ENCODE measurements at regions not wholly inside any gene's neighbourhood (a gene's known extent, or its start where the extent isn't known, plus 50 kb on each side); places are given as distances from the start of the nearest gene placed in this dataset.

- H3K27ac ChIP-seq (ENCODE audit: low read length), result no peak overlapping the region
- DNase-seq (no peak), ATAC-seq (ENCODE audit: insufficient read depth, low read depth) (no peak)
- no peak overlapping the region for H2AFZ ChIP-seq (ENCODE audit: low read depth, low read length)
- no peak for TF ChIP-seq EZH2 (IDR thresholded peaks at IDR 0.05; ENCODE audit: borderline replicate concordance, low read depth, low read length, severe bottlenecking)
- TF ChIP-seq CTCF (IDR thresholded peaks at IDR 0.05; ENCODE audit: borderline replicate concordance, extremely low read depth, low read length, poor library complexity, severe bottlenecking), result no peak
- no peak overlapping the region for H3K9ac ChIP-seq (ENCODE audit: low read depth, low read length)
- H4K20me1 ChIP-seq (ENCODE audit: insufficient read depth, low read length), result no peaks in the 10 kb centered on the region
- no peaks in the 10 kb centered on the region for H3K36me3 ChIP-seq (ENCODE audit: insufficient read depth, low read length)
- H3K4me3 ChIP-seq (ENCODE audit: low read depth in 1 of 2, low read length in 2 of 2), result no peak overlapping the region
- H3K4me1 ChIP-seq (ENCODE audit: insufficient read depth, low read length), result no peaks in the 10 kb centered on the region
- H3K4me2 ChIP-seq (ENCODE audit: insufficient read depth, low read length), result no peak overlapping the region
- no peaks in the 10 kb centered on the region for H3K79me2 ChIP-seq (ENCODE audit: insufficient read depth, low read length)
- H3K9me3 ChIP-seq (ENCODE audit: insufficient read depth, low read length, severe bottlenecking), result no peaks in the 10 kb centered on the region
- no peaks in the 10 kb centered on the region for H3K27me3 ChIP-seq (ENCODE audit: insufficient read depth, low read length, poor library complexity)
Observed at GRCh38 chrX:107561468-107562215, 66.7 kb upstream of the PRPS1 start.

- DNase-seq (no peak), ATAC-seq (ENCODE audit: insufficient read depth, low read depth) (no peak)
- Histone ChIP-seq H2AFZ (ENCODE audit: low read depth, low read length) (no peak overlapping the region), H3K4me3 (ENCODE audit: low read depth in 1 of 2, low read length in 2 of 2) (no peak overlapping the region), H3K27ac (ENCODE audit: low read length) (no peak overlapping the region), H4K20me1 (ENCODE audit: insufficient read depth, low read length) (no peaks in the 10 kb centered on the region), H3K79me2 (ENCODE audit: insufficient read depth, low read length) (no peaks in the 10 kb centered on the region), H3K4me1 (ENCODE audit: insufficient read depth, low read length) (no peaks in the 10 kb centered on the region), H3K27me3 (ENCODE audit: insufficient read depth, low read length, poor library complexity) (no peaks in the 10 kb centered on the region), H3K4me2 (ENCODE audit: insufficient read depth, low read length) (no peak overlapping the region), H3K9ac (ENCODE audit: low read depth, low read length) (no peak overlapping the region), H3K9me3 (ENCODE audit: insufficient read depth, low read length, severe bottlenecking) (no peaks in the 10 kb centered on the region), H3K36me3 (ENCODE audit: insufficient read depth, low read length) (no peaks in the 10 kb centered on the region)
- TF ChIP-seq EZH2 (IDR thresholded peaks at IDR 0.05; ENCODE audit: borderline replicate concordance, low read depth, low read length, severe bottlenecking), result no peak
- TF ChIP-seq CTCF (IDR thresholded peaks at IDR 0.05; ENCODE audit: borderline replicate concordance, extremely low read depth, low read length, poor library complexity, severe bottlenecking), result no peak
Observed at GRCh38 chrX:107562482-107562881, 65.8 kb upstream of the PRPS1 start.

- H3K27me3 ChIP-seq (ENCODE audit: insufficient read depth, low read length, poor library complexity), result no peaks in the 10 kb centered on the region
- ATAC-seq (ENCODE audit: insufficient read depth, low read depth), result no peak
- DNase-seq, result no peak
- TF ChIP-seq CTCF (IDR thresholded peaks at IDR 0.05; ENCODE audit: borderline replicate concordance, extremely low read depth, low read length, poor library complexity, severe bottlenecking) (no peak), EZH2 (IDR thresholded peaks at IDR 0.05; ENCODE audit: borderline replicate concordance, low read depth, low read length, severe bottlenecking) (no peak)
- H3K4me2 ChIP-seq (ENCODE audit: insufficient read depth, low read length), result no peak overlapping the region
- no peaks in the 10 kb centered on the region for H3K9me3 ChIP-seq (ENCODE audit: insufficient read depth, low read length, severe bottlenecking)
- no peaks in the 10 kb centered on the region for H3K36me3 ChIP-seq (ENCODE audit: insufficient read depth, low read length)
- H3K27ac ChIP-seq (ENCODE audit: low read length), result no peak overlapping the region
- no peaks in the 10 kb centered on the region for H3K4me1 ChIP-seq (ENCODE audit: insufficient read depth, low read length)
- H2AFZ ChIP-seq (ENCODE audit: low read depth, low read length), result no peak overlapping the region
- no peaks in the 10 kb centered on the region for H4K20me1 ChIP-seq (ENCODE audit: insufficient read depth, low read length)
- no peak overlapping the region for H3K4me3 ChIP-seq (ENCODE audit: low read depth in 1 of 2, low read length in 2 of 2)
- no peaks in the 10 kb centered on the region for H3K79me2 ChIP-seq (ENCODE audit: insufficient read depth, low read length)
- no peak overlapping the region for H3K9ac ChIP-seq (ENCODE audit: low read depth, low read length)
Observed at GRCh38 chrX:107563824-107564223, 64.5 kb upstream of the PRPS1 start.
